Aorta (tissue), 5 donors: ENCODE measurements at regions not wholly inside any gene's neighbourhood (a gene's known extent, or its start where the extent isn't known, plus 50 kb on each side); places are given as distances from the start of the nearest gene placed in this dataset.
"Not testable (repeated sequence)": the region's sequence is repeated elsewhere in the genome, so short reads cannot be mapped to it uniquely, and the experiment has no call there.

Source experiments
- ATAC-seq: fragments of 200-7000 bp; cut with Tn5 transposase; one replicate; pipeline ENCODE4 v1.9.1; 2022; ENCODE audit warnings: moderate library complexity; ENCODE audit not compliant: low FRiP score
- DNase-seq, 2 donors: peaks; one replicate each; pipeline ENCODE4 v3.0.0-alpha.2; 2020
- H3K27ac ChIP-seq, 2 donors: one replicate each; pipeline ENCODE4 v1.5.1; 2013; ENCODE audit warnings: low read length in 2 of 2, mild to moderate bottlenecking in 2 of 2, moderate library complexity in 2 of 2, control low read depth in 1 of 2, inconsistent platforms in 1 of 2, low read depth in 1 of 2
- H3K27me3 ChIP-seq, 2 donors: one replicate each; pipeline ENCODE4 v1.6.1; 2013; ENCODE audit warnings: control low read depth in 1 of 2, low read length in 1 of 2, mild to moderate bottlenecking in 1 of 2, moderate library complexity in 1 of 2; ENCODE audit not compliant: insufficient read depth in 2 of 2, control insufficient read depth in 1 of 2
- H3K36me3 ChIP-seq, 2 donors: one replicate each; pipeline ENCODE4 v1.6.1; 2013; ENCODE audit warnings: control low read depth in 1 of 2, low read length in 1 of 2, mild to moderate bottlenecking in 1 of 2; ENCODE audit not compliant: insufficient read depth in 2 of 2, control insufficient read depth in 1 of 2
- H3K4me1 ChIP-seq, 2 donors: one replicate each; pipeline ENCODE4 v1.6.1; 2013; ENCODE audit warnings: low read length in 2 of 2, control low read depth in 1 of 2, mild to moderate bottlenecking in 1 of 2, moderate library complexity in 1 of 2; ENCODE audit not compliant: insufficient read depth in 2 of 2, control insufficient read depth in 1 of 2
- H3K4me3 ChIP-seq, 2 donors: one replicate each; pipeline ENCODE4 v1.5.1; 2013; ENCODE audit warnings: low read length in 2 of 2, control low read depth in 1 of 2, mild to moderate bottlenecking in 1 of 2
- H3K9me3 ChIP-seq: one replicate; pipeline ENCODE4 v1.6.1; 2013; ENCODE audit warnings: mild to moderate bottlenecking, low read length; ENCODE audit not compliant: control insufficient read depth
- WGBS, 2 donors: extraction: QIAGEN DNeasy Blood & Tissue Kit; methylation state at CpG; one replicate each; pipeline ENCODE4 v1.1.7; 2013; 5-methylcytosine and 5-hydroxymethylcytosine counted together
- intact Hi-C, 2 donors: fragments of 100-400 bp; cut with DNase I; formaldehyde crosslinking; loops; one replicate each; pipeline versions ENCODE4 v1.14.2 to v1.15.0; 2022
- donor health status: healthy with polysubstance abuse.
- donor health status: Bipolar disorder and iron deficiency.
- donor health status: DM: no; HTN: no; CAD: no.
- donor health status: DM: no; HTN: no; CAD: no.
- donor health status: DM: yes; HTN: yes; CAD: no.

DNA sequence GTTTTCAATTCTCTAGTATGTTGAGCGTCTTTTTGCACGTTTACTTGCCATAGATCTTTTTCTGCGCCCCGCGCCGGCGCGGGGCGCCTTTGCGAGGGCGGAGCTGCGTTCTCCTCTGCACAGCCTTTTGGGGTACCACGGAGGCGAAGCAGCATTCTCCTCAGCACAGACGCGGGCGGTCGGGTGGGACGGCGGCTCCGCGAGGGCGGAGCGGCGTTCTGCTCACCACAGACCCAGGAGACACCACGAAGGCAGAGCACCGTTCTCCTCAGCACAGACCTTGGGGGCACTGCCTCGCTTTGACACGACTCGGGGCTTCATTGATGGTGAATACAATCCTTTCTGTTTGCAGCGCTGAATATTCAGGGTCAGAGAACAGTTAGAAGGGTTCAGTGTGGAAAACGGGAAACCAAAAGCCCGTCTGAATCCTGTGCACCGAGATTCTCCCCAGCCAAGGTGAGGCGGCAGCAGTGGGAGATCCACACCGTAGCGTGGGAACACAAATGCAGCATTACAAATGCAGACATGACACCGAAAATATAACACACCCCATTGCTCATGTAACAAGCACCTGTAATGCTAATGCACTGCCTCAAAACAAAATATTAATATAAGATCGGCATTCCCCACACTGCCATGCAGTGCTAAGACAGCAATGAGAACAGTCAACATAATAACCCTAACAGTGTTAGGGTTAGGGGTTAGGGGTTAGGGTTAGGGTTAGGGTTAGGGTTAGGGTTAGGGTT, 190.7 kb upstream of the VIPR2 start:
- ATAC-seq, H3K4me3 ChIP-seq, H3K27me3 ChIP-seq, DNase-seq, H3K27ac ChIP-seq, H3K9me3 ChIP-seq, intact Hi-C loops, H3K36me3 ChIP-seq, H3K4me1 ChIP-seq: not testable (repeated sequence)
- WGBS, 2 donors = 70 to 92% methylated on average over 39 of the region's 39 CpGs

- H3K4me3 ChIP-seq, H3K27ac ChIP-seq, intact Hi-C loops, H3K9me3 ChIP-seq, ATAC-seq, H3K36me3 ChIP-seq, H3K27me3 ChIP-seq, DNase-seq, H3K4me1 ChIP-seq: not testable (repeated sequence)
- 89 to 90% methylated on average over 1 of the region's 1 CpG for WGBS, 2 donors
These were observed 188.3 kb upstream of the VIPR2 start for GRCh38 chr7:159332854-159333479.

- Histone ChIP-seq H3K36me3 (no peaks in the 10 kb centered on the region), H3K4me3 (no peak overlapping the region), H3K4me1 (no peaks in the 10 kb centered on the region), H3K27ac (no peak overlapping the region), H3K27me3 (no peaks in the 10 kb centered on the region), H3K9me3 (no peaks in the 10 kb centered on the region)
- ATAC-seq = no peak
- WGBS, 2 donors = 47 to 49% methylated on average over 2 of the region's 2 CpGs
- DNase-seq = no peak
- intact Hi-C loops = no loop called here
These were observed 186.8 kb upstream of the VIPR2 start for GRCh38 chr7:159331462-159331861.

GRCh38 chr7:159329818-159330378, 185.2 kb upstream of the VIPR2 start:
- DNase-seq (no peak), ATAC-seq (no peak)
- no peaks in the 10 kb centered on the region for H3K4me1 ChIP-seq
- peaks cover 0 to 2% of the 10 kb centered on the region in 2 donors for H3K27me3 ChIP-seq
- H3K27ac ChIP-seq = no peak overlapping the region
- H3K9me3 ChIP-seq = peaks cover 1% of the 10 kb centered on the region
- no peak overlapping the region for H3K4me3 ChIP-seq
- intact Hi-C loops = no loop called here
- no peaks in the 10 kb centered on the region for H3K36me3 ChIP-seq

GRCh38 chr7:159328096-159328495, 183.4 kb upstream of the VIPR2 start:
- Histone ChIP-seq H3K4me1 (no peaks in the 10 kb centered on the region), H3K36me3 (no peaks in the 10 kb centered on the region), H3K27ac (no peak overlapping the region), H3K9me3 (peaks cover 1% of the 10 kb centered on the region), H3K27me3 (peaks cover 0 to 2% of the 10 kb centered on the region in 2 donors), H3K4me3 (no peak overlapping the region)
- ATAC-seq = no peak
- no peak for DNase-seq
- intact Hi-C loops = no loop called here

DNA sequence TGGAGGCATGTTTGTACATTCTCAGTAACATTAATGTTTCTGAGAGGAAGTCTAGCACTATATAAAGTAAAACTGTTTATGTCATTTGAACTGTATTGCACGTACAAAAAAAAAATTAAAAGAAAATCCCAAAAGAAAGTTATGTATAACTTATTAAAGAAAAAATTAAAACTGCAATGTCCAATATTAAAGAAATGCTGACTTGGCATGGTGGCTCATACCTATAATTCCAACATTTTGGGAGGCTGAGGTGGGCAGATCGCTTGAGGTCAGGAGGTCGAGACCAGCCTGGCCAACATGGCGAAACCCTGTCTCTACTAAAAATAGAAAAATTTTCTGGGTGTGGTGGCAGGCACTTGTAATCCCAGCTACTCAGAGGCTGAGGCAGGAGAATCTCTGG, 178.7 kb upstream of the VIPR2 start:
- Histone ChIP-seq H3K9me3 (peaks cover 1% of the 10 kb centered on the region), H3K4me1 (no peaks in the 10 kb centered on the region), H3K27me3 (peaks cover 0 to 2% of the 10 kb centered on the region in 2 donors), H3K4me3 (no peak overlapping the region), H3K36me3 (no peaks in the 10 kb centered on the region), H3K27ac (no peak overlapping the region)
- DNase-seq = no peak
- ATAC-seq = no peak
- 74 to 82% methylated on average over 4 of the region's 4 CpGs for WGBS, 2 donors
- intact Hi-C loops = no loop called here

GRCh38 chr7:159321278-159321677, 176.6 kb upstream of the VIPR2 start:
- no peak overlapping the region for H3K27ac ChIP-seq
- intact Hi-C loops = no loop called here
- DNase-seq (no peak), ATAC-seq (no peak)
- H3K9me3 ChIP-seq = peaks cover 1% of the 10 kb centered on the region
- WGBS, 2 donors = 65 to 77% methylated on average over 2 of the region's 2 CpGs
- H3K27me3 ChIP-seq = peaks cover 0 to 2% of the 10 kb centered on the region in 2 donors
- H3K4me1 ChIP-seq = no peaks in the 10 kb centered on the region
- no peaks in the 10 kb centered on the region for H3K36me3 ChIP-seq
- H3K4me3 ChIP-seq = no peak overlapping the region

DNA sequence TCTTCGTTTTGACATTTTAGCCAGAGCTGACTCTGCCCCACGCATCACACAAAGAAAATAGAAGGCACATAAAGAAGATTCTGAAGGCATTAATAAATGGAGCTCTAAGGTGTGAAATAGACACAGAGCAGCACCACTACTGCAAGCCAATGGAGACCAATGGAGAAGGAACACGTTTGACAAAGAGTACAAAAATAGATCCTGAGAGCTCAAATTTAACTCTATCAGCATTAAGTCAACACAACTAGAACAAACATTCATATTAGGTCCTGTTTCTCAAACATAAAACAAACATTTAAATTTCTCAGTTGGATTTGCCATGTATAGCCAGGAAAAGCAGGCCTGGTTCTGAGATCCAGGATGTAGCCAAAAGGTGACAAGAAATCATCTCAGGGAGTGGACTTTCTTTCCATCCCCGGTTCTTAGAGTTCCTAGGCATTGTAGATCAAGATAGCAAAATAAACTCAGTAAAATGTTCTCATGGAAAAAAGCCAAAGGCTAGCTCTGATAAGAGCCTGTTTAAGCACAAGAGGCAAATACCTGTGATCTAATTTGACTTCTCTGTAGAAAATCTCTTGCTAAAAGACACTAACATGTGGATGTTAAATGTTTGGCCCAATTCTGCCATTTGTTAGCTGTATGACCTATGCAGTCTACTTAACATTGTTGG, 174.2 kb upstream of the VIPR2 start:
- H3K9me3 ChIP-seq = no peaks in the 10 kb centered on the region
- intact Hi-C loops = no loop called here
- no peak for ATAC-seq
- no peaks in the 10 kb centered on the region for H3K27me3 ChIP-seq
- no peak for DNase-seq
- no peak overlapping the region for H3K4me3 ChIP-seq
- H3K27ac ChIP-seq = no peak overlapping the region
- 28 to 31% methylated on average over 4 of the region's 4 CpGs for WGBS, 2 donors
- no peaks in the 10 kb centered on the region for H3K4me1 ChIP-seq
- H3K36me3 ChIP-seq = no peaks in the 10 kb centered on the region
